Parathyroid adenoma (tissue), 2 donors: ENCODE measurements at regions not wholly inside any gene's neighbourhood (a gene's known extent, or its start where the extent isn't known, plus 50 kb on each side); places are given as distances from the start of the nearest gene placed in this dataset.
A peak's percentile ranks its signal among the peaks of the same experiment; 100 is the strongest.
"Not testable (repeated sequence)": the region's sequence is repeated elsewhere in the genome, so short reads cannot be mapped to it uniquely, and the experiment has no call there.

Source experiments
- H2AFZ ChIP-seq: fragments of 300-600 bp; sonication (generic); one replicate; pipeline ENCODE4 v1.7.0; 2017; ENCODE audit warnings: antibody characterized with exemption, mild to moderate bottlenecking
- H3K27ac ChIP-seq: fragments of 300-600 bp; sonication (generic); one replicate; pipeline ENCODE4 v1.7.0; 2017
- H3K27me3 ChIP-seq: fragments of 300-600 bp; sonication (generic); one replicate; pipeline ENCODE4 v1.7.0; 2017; ENCODE audit warnings: low read length; ENCODE audit not compliant: control insufficient read depth, insufficient read depth
- H3K36me3 ChIP-seq: fragments of 300-600 bp; sonication (generic); one replicate; pipeline ENCODE4 v1.7.0; 2017; ENCODE audit warnings: low read length; ENCODE audit not compliant: control insufficient read depth, insufficient read depth
- H3K4me1 ChIP-seq: fragments of 300-600 bp; sonication (generic); one replicate; pipeline ENCODE4 v1.7.0; 2017; ENCODE audit warnings: control low read depth
- H3K4me2 ChIP-seq: fragments of 300-600 bp; sonication (generic); one replicate; pipeline ENCODE4 v1.7.0; 2017; ENCODE audit warnings: low read length
- H3K4me3 ChIP-seq: fragments of 300-600 bp; sonication (generic); one replicate; pipeline ENCODE4 v1.7.0; 2017; ENCODE audit warnings: low read depth, low read length
- H3K79me2 ChIP-seq: fragments of 300-600 bp; sonication (generic); one replicate; pipeline ENCODE4 v1.7.0; 2017; ENCODE audit warnings: control low read depth
- H3K9ac ChIP-seq: fragments of 300-600 bp; sonication (generic); one replicate; pipeline ENCODE4 v1.7.0; 2017; ENCODE audit warnings: mild to moderate bottlenecking
- H3K9me3 ChIP-seq: fragments of 300-600 bp; sonication (generic); one replicate; pipeline ENCODE4 v1.7.0; 2017; ENCODE audit warnings: low read length; ENCODE audit not compliant: control insufficient read depth
- CTCF ChIP-seq: fragments of 300-600 bp; sonication (generic); IDR thresholded peaks from one replicate; pipeline ENCODE4 v1.7.0; 2017; ENCODE audit warnings: antibody characterized with exemption, mild to moderate bottlenecking
- donor health status: primary hyperparathyroidism.

DNA sequence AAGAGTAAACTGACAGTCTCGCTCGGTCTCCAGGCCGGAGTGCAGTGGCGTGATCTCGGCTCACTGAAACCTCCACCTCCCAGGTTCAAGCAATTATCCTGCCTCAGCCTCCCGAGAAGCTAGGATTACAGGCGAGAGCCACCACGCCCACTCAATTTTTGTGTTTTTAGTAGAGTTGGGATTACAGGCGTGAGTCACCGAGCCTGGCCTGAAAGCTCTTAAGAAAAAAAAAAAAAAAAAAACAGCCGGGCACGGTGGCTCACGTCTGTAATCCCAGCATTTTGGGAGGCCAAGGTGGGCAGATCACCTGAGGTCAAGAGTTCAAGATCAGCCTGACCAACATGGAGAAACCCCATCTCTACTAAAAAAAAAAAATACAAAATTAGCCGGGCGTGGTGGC, 55.3 kb upstream of the THOC2 start:
- not testable (repeated sequence) for H3K4me1 ChIP-seq, H3K4me2 ChIP-seq, H3K36me3 ChIP-seq, H3K4me3 ChIP-seq, H3K27me3 ChIP-seq, H3K27ac ChIP-seq, H3K9me3 ChIP-seq, H3K9ac ChIP-seq, H3K79me2 ChIP-seq, H2AFZ ChIP-seq

GRCh38 chrX:123788744-123789143, 55.9 kb upstream of the THOC2 start:
- Histone ChIP-seq H3K4me1 (no peaks in the 10 kb centered on the region), H2AFZ (no peak overlapping the region), H3K27ac (no peak overlapping the region), H3K4me3 (no peak overlapping the region), H3K36me3 (no peaks in the 10 kb centered on the region), H3K9ac (no peak overlapping the region), H3K27me3 (no peaks in the 10 kb centered on the region), H3K79me2 (no peaks in the 10 kb centered on the region), H3K4me2 (no peak overlapping the region), H3K9me3 (no peaks in the 10 kb centered on the region)
- no peak for TF ChIP-seq CTCF

GRCh38 chrX:123797543-123798447, 62.1 kb upstream of the XIAP start:
- Histone ChIP-seq H3K9ac (no peak overlapping the region), H3K4me2 (no peak overlapping the region), H3K27me3 (no peaks in the 10 kb centered on the region), H3K9me3 (no peaks in the 10 kb centered on the region), H2AFZ (no peak overlapping the region), H3K27ac (no peak overlapping the region), H3K4me1 (no peaks in the 10 kb centered on the region), H3K79me2 (no peaks in the 10 kb centered on the region), H3K36me3 (no peaks in the 10 kb centered on the region), H3K4me3 (no peak overlapping the region)
- TF ChIP-seq CTCF, result no peak

DNA sequence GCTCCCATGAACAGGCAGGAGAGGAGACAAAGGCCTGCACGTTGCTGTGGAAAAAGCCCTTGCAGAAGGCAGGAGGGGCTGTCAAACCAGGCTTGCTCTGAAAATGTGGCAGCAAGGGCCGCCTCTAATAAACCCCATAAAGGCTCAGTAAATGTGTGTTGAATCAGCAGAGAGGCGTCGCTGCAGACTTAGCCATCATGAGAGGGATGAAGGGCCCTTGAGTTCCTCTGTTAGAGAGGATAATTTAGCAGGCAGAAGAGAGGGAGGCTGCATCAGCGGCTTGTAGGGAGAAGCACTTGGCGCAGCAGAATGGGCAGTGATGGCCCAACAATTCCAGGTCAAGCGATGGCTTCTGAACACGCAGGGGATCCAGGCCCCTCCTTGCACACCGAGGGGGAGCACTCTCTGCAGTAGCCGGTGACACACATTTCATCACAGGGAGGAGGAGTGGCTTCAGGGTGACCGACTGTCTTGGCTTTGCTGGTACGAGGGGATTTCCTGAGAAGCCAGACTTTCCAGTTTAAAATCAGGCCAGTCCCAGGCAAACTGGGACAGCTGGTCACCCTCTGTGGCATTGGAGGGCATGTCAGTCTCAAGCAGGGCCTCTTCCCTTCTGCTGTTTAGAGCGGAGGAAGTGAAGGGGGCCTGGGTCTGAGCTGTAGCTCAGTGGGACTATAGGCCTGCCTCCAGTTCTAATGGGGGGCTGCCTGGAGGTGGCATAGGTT, 61.0 kb upstream of the XIAP start:
- H3K36me3 ChIP-seq, H3K9me3 ChIP-seq, H3K4me3 ChIP-seq, H3K27ac ChIP-seq, H3K79me2 ChIP-seq, H3K27me3 ChIP-seq, H3K4me2 ChIP-seq, H3K4me1 ChIP-seq, H3K9ac ChIP-seq: not testable (repeated sequence)
- H2AFZ ChIP-seq, result peak overlapping the region; percentile 60

DNA sequence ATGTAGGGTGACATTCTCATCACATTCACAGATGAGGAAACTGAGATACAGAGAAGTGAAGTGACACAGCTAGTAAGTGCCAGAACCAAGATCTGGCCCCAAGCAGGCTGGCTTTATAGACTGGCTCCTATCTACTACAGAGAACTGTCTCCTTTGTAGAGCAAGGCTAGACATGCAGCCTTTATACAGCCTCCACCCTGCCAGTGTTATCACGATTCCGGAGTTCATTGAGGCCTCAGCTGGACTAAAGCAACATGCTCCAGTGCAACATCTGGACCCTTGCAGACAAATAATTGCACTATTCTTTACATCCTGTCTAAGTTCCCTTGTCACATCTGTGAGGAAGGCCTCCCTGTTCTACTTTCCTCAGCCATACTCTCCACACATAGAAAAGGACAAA, 58.0 kb upstream of the XIAP start:
- TF ChIP-seq CTCF, result no peak
- no peaks in the 10 kb centered on the region for H3K27me3 ChIP-seq

More for the DNA sequence above, 58.0 kb upstream of the XIAP start:
- Histone ChIP-seq H3K4me1 (no peaks in the 10 kb centered on the region), H3K9me3 (no peaks in the 10 kb centered on the region), H3K4me3 (no peak overlapping the region), H3K79me2 (no peaks in the 10 kb centered on the region), H3K4me2 (no peak overlapping the region), H3K9ac (no peak overlapping the region), H2AFZ (no peak overlapping the region), H3K36me3 (no peaks in the 10 kb centered on the region), H3K27ac (no peak overlapping the region)
